ENCODE measurements at regions not wholly inside any gene's neighbourhood (a gene's known extent, or its start where the extent isn't known, plus 50 kb on each side); places are given as distances from the start of the nearest gene placed in this dataset.

- TF ChIP-seq CTCF (IDR thresholded peaks at IDR 0.05; ENCODE audit: extremely low read depth, missing control alignments): no peak
- DNase-seq (ENCODE audit: low spot score): peak; percentile 64
Observed at GRCh38 chr1:234841710-234842231, 231.8 kb upstream of the IRF2BP2 start.

GRCh38 chr1:234841281-234841680 lies 231.3 kb upstream of the IRF2BP2 start:
- no peak for DNase-seq (ENCODE audit: low spot score)
- TF ChIP-seq CTCF (IDR thresholded peaks at IDR 0.05; ENCODE audit: extremely low read depth, missing control alignments): no peak

GRCh38 chr1:234840843-234841242 lies 230.9 kb upstream of the IRF2BP2 start:
- no peak for DNase-seq (ENCODE audit: low spot score)
- no peak for TF ChIP-seq CTCF (IDR thresholded peaks at IDR 0.05; ENCODE audit: extremely low read depth, missing control alignments)

- no peak for TF ChIP-seq CTCF (IDR thresholded peaks at IDR 0.05; ENCODE audit: extremely low read depth, missing control alignments)
- DNase-seq (ENCODE audit: low spot score): no peak
Observed at GRCh38 chr1:234840253-234840652, 230.3 kb upstream of the IRF2BP2 start.

- TF ChIP-seq CTCF (IDR thresholded peaks at IDR 0.05; ENCODE audit: extremely low read depth, missing control alignments): no peak
- no peak for DNase-seq (ENCODE audit: low spot score)
Observed at GRCh38 chr1:234839663-234840062, 229.7 kb upstream of the IRF2BP2 start.

- no peak for TF ChIP-seq CTCF (IDR thresholded peaks at IDR 0.05; ENCODE audit: extremely low read depth, missing control alignments)
Observed at GRCh38 chr1:234838820-234839219, 228.8 kb upstream of the IRF2BP2 start.

GRCh38 chr1:234838182-234838581 lies 228.2 kb upstream of the IRF2BP2 start:
- no peak for TF ChIP-seq CTCF (IDR thresholded peaks at IDR 0.05; ENCODE audit: extremely low read depth, missing control alignments)
- DNase-seq (ENCODE audit: low spot score): no peak

More at GRCh38 chr1:234838820-234839219, 228.8 kb upstream of the IRF2BP2 start:
- DNase-seq (ENCODE audit: low spot score): no peak
